ENCODE measurements at regions not wholly inside any gene's neighbourhood (a gene's known extent, or its start where the extent isn't known, plus 50 kb on each side); places are given as distances from the start of the nearest gene placed in this dataset.

DNA sequence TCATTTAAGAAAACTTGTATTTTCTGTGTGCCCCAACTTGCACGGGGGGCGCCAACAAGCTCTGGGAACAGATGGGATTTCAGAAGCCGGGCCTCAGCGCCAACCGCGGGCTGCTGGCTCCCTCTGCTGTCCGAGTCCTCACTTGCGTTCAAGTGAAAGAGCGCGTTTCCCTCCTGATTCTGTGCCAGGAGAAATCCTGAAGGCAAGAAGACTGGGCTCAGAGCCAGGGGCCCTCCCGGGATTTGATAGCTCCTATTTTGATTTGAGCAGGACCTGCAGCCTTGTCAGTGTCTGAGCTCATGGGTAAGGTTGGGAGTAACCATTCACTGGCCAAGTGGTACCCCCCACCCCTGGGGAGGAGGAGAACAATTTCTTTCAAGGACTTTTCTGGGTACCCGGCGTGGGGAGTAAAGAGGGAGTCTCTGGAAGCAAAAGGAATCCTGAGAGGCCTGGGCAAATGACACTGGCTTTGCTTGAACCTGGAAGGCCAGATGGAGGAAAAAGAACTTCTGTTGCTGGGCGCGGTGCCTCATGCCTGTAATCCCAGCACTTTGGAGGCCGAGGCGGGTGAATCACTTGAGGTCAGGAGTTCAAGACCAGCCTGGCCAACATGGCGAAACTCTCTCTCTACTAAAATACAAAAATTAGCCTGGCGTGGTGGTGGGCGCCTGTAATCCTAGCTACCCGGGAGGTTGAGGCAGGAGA is 179.0 kb upstream of the RGS6 start:
- Histone ChIP-seq H3K9me2 (ENCODE audit: low read depth, low read length) (no peaks in the 10 kb centered on the region), H3K4me3 (ENCODE audit: low read depth, low read length, poor library complexity, severe bottlenecking) (no peak overlapping the region), H3K4me1 (ENCODE audit: insufficient read depth, low read length, severe bottlenecking) (peaks cover 4% of the 10 kb centered on the region), H3K27ac (ENCODE audit: low read depth, low read length, poor library complexity, severe bottlenecking) (no peak overlapping the region), H4K20me1 (ENCODE audit: insufficient read depth, low read length) (no peaks in the 10 kb centered on the region), H3K36me3 (ENCODE audit: insufficient read depth, low read length) (no peaks in the 10 kb centered on the region), H2AFZ (ENCODE audit: low read length) (no peak overlapping the region), H3K9me3 (ENCODE audit: low read length) (no peaks in the 10 kb centered on the region), H3K27me3 (ENCODE audit: insufficient read depth, low read length) (no peaks in the 10 kb centered on the region), H3K79me2 (ENCODE audit: insufficient read depth, low read length) (no peaks in the 10 kb centered on the region), H3F3A (ENCODE audit: insufficient read depth, low read length) (no peaks in the 10 kb centered on the region), H3K9ac (ENCODE audit: low read length) (no peak overlapping the region), H3K4me2 (ENCODE audit: low read length) (peak overlapping the region; percentile 38; the same call in 1 of the 2 replicates)
- TF ChIP-seq, protein P1, sequence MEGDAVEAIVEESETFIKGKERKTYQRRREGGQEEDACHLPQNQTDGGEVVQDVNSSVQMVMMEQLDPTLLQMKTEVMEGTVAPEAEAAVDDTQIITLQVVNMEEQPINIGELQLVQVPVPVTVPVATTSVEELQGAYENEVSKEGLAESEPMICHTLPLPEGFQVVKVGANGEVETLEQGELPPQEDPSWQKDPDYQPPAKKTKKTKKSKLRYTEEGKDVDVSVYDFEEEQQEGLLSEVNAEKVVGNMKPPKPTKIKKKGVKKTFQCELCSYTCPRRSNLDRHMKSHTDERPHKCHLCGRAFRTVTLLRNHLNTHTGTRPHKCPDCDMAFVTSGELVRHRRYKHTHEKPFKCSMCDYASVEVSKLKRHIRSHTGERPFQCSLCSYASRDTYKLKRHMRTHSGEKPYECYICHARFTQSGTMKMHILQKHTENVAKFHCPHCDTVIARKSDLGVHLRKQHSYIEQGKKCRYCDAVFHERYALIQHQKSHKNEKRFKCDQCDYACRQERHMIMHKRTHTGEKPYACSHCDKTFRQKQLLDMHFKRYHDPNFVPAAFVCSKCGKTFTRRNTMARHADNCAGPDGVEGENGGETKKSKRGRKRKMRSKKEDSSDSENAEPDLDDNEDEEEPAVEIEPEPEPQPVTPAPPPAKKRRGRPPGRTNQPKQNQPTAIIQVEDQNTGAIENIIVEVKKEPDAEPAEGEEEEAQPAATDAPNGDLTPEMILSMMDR (IDR thresholded peaks at IDR 0.05; ENCODE audit: low read length) = peak; percentile 94
- TF ChIP-seq EZH2 (IDR thresholded peaks at IDR 0.05; ENCODE audit: borderline replicate concordance, low read length) = no peak

DNA sequence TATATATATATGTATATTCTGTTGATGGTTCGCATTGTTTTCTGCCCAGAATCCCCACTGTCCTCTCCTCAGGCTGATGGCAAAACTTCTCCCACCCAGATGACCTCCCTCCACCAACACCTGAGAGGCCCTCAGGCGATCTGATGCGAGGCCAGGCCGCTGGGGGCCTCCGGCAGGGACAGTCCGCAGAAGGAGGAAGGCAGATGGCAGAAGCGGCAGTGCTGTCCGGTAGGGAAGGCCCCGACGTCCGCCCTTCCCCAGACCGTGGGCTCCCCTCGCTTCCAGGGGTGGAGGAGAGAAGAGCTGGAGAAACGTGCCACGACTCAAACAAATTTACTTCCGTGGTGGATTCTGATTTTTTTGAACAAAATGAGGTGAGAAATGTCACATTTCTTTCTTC is 178.3 kb upstream of the RGS6 start:
- no peak overlapping the region for H2AFZ ChIP-seq (ENCODE audit: low read length)
- no peaks in the 10 kb centered on the region for H3K9me2 ChIP-seq (ENCODE audit: low read depth, low read length)
- H3K9me3 ChIP-seq (ENCODE audit: low read length) = no peaks in the 10 kb centered on the region
- H4K20me1 ChIP-seq (ENCODE audit: insufficient read depth, low read length) = no peaks in the 10 kb centered on the region
- H3K4me3 ChIP-seq (ENCODE audit: low read depth, low read length, poor library complexity, severe bottlenecking) = no peak overlapping the region
- no peaks in the 10 kb centered on the region for H3K27me3 ChIP-seq (ENCODE audit: insufficient read depth, low read length)
- peaks cover 4% of the 10 kb centered on the region for H3K4me1 ChIP-seq (ENCODE audit: insufficient read depth, low read length, severe bottlenecking)
- no peak overlapping the region for H3K27ac ChIP-seq (ENCODE audit: low read depth, low read length, poor library complexity, severe bottlenecking)
- TF ChIP-seq, protein P1 (IDR thresholded peaks at IDR 0.05; ENCODE audit: low read length) = no peak
- no peak for TF ChIP-seq EZH2 (IDR thresholded peaks at IDR 0.05; ENCODE audit: borderline replicate concordance, low read length)
- H3K9ac ChIP-seq (ENCODE audit: low read length) = no peak overlapping the region
- H3K79me2 ChIP-seq (ENCODE audit: insufficient read depth, low read length) = no peaks in the 10 kb centered on the region
- H3F3A ChIP-seq (ENCODE audit: insufficient read depth, low read length) = no peaks in the 10 kb centered on the region
- no peaks in the 10 kb centered on the region for H3K36me3 ChIP-seq (ENCODE audit: insufficient read depth, low read length)
- no peak overlapping the region for H3K4me2 ChIP-seq (ENCODE audit: low read length)

DNA sequence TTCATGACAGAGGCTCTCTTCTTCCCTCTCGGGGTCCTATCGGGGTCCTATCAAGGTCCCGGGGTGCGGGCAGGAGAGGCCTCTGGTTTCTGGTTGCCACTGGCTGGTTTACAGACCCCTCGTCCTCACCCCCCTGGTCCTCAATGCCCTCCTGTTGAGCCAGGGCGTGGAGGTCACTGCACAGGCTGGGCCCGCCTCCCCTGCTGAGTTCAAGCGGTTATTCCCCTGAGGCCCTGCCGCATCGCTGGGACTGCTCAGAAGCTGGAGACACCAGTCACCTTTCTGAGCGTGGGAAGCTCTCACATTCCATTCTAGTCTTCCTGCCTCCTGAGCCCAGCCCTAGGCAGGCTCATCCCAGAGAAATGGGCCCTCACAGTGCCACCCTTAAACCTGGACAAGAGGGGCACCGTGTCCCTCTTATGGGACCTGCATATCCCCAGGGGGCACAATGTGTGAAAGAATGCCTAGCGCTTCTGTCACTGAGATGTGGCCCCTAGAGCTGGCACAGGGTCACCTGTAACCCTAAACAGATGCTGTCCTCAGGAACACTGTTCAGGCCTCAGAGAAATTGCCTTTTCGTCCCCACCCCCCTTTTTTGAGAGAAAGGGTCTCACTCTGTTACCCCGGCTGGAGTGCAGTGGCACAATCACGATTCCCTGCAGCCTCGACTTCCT is 177.7 kb upstream of the RGS6 start:
- Histone ChIP-seq H3K4me3 (ENCODE audit: low read depth, low read length, poor library complexity, severe bottlenecking) (no peak overlapping the region), H2AFZ (ENCODE audit: low read length) (no peak overlapping the region), H3F3A (ENCODE audit: insufficient read depth, low read length) (no peaks in the 10 kb centered on the region), H4K20me1 (ENCODE audit: insufficient read depth, low read length) (no peaks in the 10 kb centered on the region), H3K9me3 (ENCODE audit: low read length) (no peaks in the 10 kb centered on the region), H3K4me2 (ENCODE audit: low read length) (no peak overlapping the region), H3K9ac (ENCODE audit: low read length) (no peak overlapping the region), H3K27ac (ENCODE audit: low read depth, low read length, poor library complexity, severe bottlenecking) (no peak overlapping the region), H3K4me1 (ENCODE audit: insufficient read depth, low read length, severe bottlenecking) (peaks cover 4% of the 10 kb centered on the region), H3K36me3 (ENCODE audit: insufficient read depth, low read length) (no peaks in the 10 kb centered on the region), H3K79me2 (ENCODE audit: insufficient read depth, low read length) (no peaks in the 10 kb centered on the region), H3K27me3 (ENCODE audit: insufficient read depth, low read length) (no peaks in the 10 kb centered on the region), H3K9me2 (ENCODE audit: low read depth, low read length) (no peaks in the 10 kb centered on the region)
- no peak for TF ChIP-seq EZH2 (IDR thresholded peaks at IDR 0.05; ENCODE audit: borderline replicate concordance, low read length)
- TF ChIP-seq, protein P1 (IDR thresholded peaks at IDR 0.05; ENCODE audit: low read length) = no peak

Measured in OCI-LY1 (cell line).